Mucosa of descending colon (tissue), 3 donors: ENCODE measurements at regions not wholly inside any gene's neighbourhood (a gene's known extent, or its start where the extent isn't known, plus 50 kb on each side); places are given as distances from the start of the nearest gene placed in this dataset.
"Not testable (repeated sequence)": the region's sequence is repeated elsewhere in the genome, so short reads cannot be mapped to it uniquely, and the experiment has no call there.

Experiments used
- ATAC-seq: fragments of 200-7000 bp; cut with Tn5 transposase; one replicate; pipeline ENCODE4 v1.9.1; 2020; ENCODE audit warnings: mild to moderate bottlenecking, moderate library complexity
- DNase-seq, 3 donors: peaks; one replicate each; pipeline ENCODE4 v3.0.0-alpha.2; 2020
- H3K36me3 ChIP-seq: fragments of 200-600 bp; one replicate; pipeline ENCODE4 v1.8.0; 2021; ENCODE audit warnings: low read depth, mild to moderate bottlenecking
- H3K4me1 ChIP-seq: fragments of 200-600 bp; one replicate; pipeline ENCODE4 v1.8.0; 2021; ENCODE audit warnings: low read depth, mild to moderate bottlenecking
- H3K4me3 ChIP-seq: fragments of 200-600 bp; one replicate; pipeline ENCODE4 v1.8.0; 2021; ENCODE audit warnings: mild to moderate bottlenecking
- H3K9me3 ChIP-seq: fragments of 200-600 bp; one replicate; pipeline ENCODE4 v1.8.0; 2021; ENCODE audit warnings: mild to moderate bottlenecking
- CTCF ChIP-seq: fragments of 200-600 bp; IDR thresholded peaks from one replicate; pipeline ENCODE4 v1.8.0; 2022; ENCODE audit warnings: antibody characterized with exemption, mild to moderate bottlenecking
- intact Hi-C, 2 donors: fragments of 100-400 bp; cut with DNase I in 1 of 2; cut with micrococcal nuclease in 1 of 2; formaldehyde crosslinking; loops; one replicate each; pipeline versions ENCODE4 v1.11.0 to v1.11.1; 2022; cut with DNase I, micrococcal nuclease
- donor health status: DM: no; HTN: no; CAD: no; lungs with moderate emphysema.
- donor health status: DM: no; HTN: no; CAD: no.
- donor health status: DM: no; HTN: yes; CAD: no.

GRCh38 chr5:7261900-7262299, 134.0 kb upstream of the ADCY2 start:
- intact Hi-C loops = no loop called here
- Histone ChIP-seq H3K36me3 (no peaks in the 10 kb centered on the region), H3K4me1 (no peaks in the 10 kb centered on the region), H3K9me3 (no peaks in the 10 kb centered on the region), H3K4me3 (no peak overlapping the region)
- TF ChIP-seq CTCF = no peak
- no peak for ATAC-seq
- DNase-seq = no peak

- intact Hi-C loops = not testable (repeated sequence)
These were observed 132.4 kb upstream of the ADCY2 start for GRCh38 chr5:7263398-7264015.

GRCh38 chr5:7265776-7266175, 130.2 kb upstream of the ADCY2 start:
- intact Hi-C loops, ATAC-seq, H3K36me3 ChIP-seq, H3K9me3 ChIP-seq, H3K4me1 ChIP-seq, DNase-seq, H3K4me3 ChIP-seq: not testable (repeated sequence)

More at GRCh38 chr5:7263398-7264015, 132.4 kb upstream of the ADCY2 start:
- not testable (repeated sequence) for H3K36me3 ChIP-seq, H3K4me3 ChIP-seq, H3K4me1 ChIP-seq, DNase-seq, ATAC-seq, H3K9me3 ChIP-seq

GRCh38 chr5:7268722-7269121, 127.2 kb upstream of the ADCY2 start:
- H3K36me3 ChIP-seq, ATAC-seq, H3K4me3 ChIP-seq, intact Hi-C loops, DNase-seq, H3K4me1 ChIP-seq, H3K9me3 ChIP-seq: not testable (repeated sequence)

GRCh38 chr5:7269591-7270274, 126.2 kb upstream of the ADCY2 start:
- H3K36me3 ChIP-seq = no peaks in the 10 kb centered on the region
- no peaks in the 10 kb centered on the region for H3K9me3 ChIP-seq
- intact Hi-C loops = no loop called here
- DNase-seq (no peak), ATAC-seq (no peak)
- H3K4me3 ChIP-seq = no peak overlapping the region
- TF ChIP-seq CTCF = no peak
- H3K4me1 ChIP-seq = no peaks in the 10 kb centered on the region

- peak in 2 of 3 donors; percentile 27 to 42 for DNase-seq
- no peak for TF ChIP-seq CTCF
- intact Hi-C loops = no loop called here
These were observed 124.4 kb upstream of the ADCY2 start for GRCh38 chr5:7271435-7272084.

GRCh38 chr5:7272408-7272965, 123.5 kb upstream of the ADCY2 start:
- DNase-seq (no peak), ATAC-seq (no peak)
- intact Hi-C loops = no loop called here
- H3K4me1 ChIP-seq = no peaks in the 10 kb centered on the region
- no peak overlapping the region for H3K4me3 ChIP-seq
- H3K9me3 ChIP-seq = no peaks in the 10 kb centered on the region
- no peaks in the 10 kb centered on the region for H3K36me3 ChIP-seq
- TF ChIP-seq CTCF = no peak

More at GRCh38 chr5:7271435-7272084, 124.4 kb upstream of the ADCY2 start:
- Histone ChIP-seq H3K9me3 (no peaks in the 10 kb centered on the region), H3K36me3 (no peaks in the 10 kb centered on the region), H3K4me3 (no peak overlapping the region), H3K4me1 (no peaks in the 10 kb centered on the region)
- ATAC-seq = peak; percentile 75
